HEK293 (cell line): ENCODE measurements at regions not wholly inside any gene's neighbourhood (a gene's known extent, or its start where the extent isn't known, plus 50 kb on each side); places are given as distances from the start of the nearest gene placed in this dataset.

Experiments used
- CTCF ChIA-PET: fragments of 350-600 bp; formaldehyde crosslinking; extraction: SDS; loops from one replicate; lab custom pipeline; 2021; ENCODE audit warnings: antibody characterized with exemption; lab: Yijun Ruan, JAX
- POLR2A ChIA-PET: fragments of 300-600 bp; formaldehyde crosslinking; extraction: SDS; loops from one replicate; lab custom pipeline; 2020; ENCODE audit warnings: antibody characterized with exemption, inconsistent platforms; lab: Yijun Ruan, JAX
- H3K27ac ChIP-seq: fragments of 200-500 bp; sonication (Bioruptor generic); 2 replicates; pipeline ENCODE4 v1.5.1; 2014; ENCODE audit warnings: low read depth, low read length, control low read depth, inconsistent platforms; ENCODE audit errors: extremely low read depth
- H3K36me3 ChIP-seq, 2 experiments: fragments of 200-500 bp in 1 of 2; sonication (Bioruptor generic) in 1 of 2; 1 replicate in 1 of 2; 2 replicates in 1 of 2; pipeline ENCODE4 v1.5.1; 2014 to 2017; ENCODE audit warnings: inconsistent platforms in 2 of 2, low read length in 2 of 2; ENCODE audit not compliant: control insufficient read depth in 2 of 2, insufficient read depth in 1 of 2
- H3K4me1 ChIP-seq: fragments of 200-500 bp; sonication (Bioruptor generic); 2 replicates; pipeline ENCODE4 v1.5.1; 2014; ENCODE audit warnings: mild to moderate bottlenecking, low read length, inconsistent platforms; ENCODE audit not compliant: control insufficient read depth, insufficient read depth
- H3K4me3 ChIP-seq: 2 replicates; pipeline ENCODE4 v1.5.1; 2011; ENCODE audit warnings: low read depth, mild to moderate bottlenecking, control low read depth, low read length, moderate library complexity
- H3K9me3 ChIP-seq: fragments of 200-500 bp; sonication (Bioruptor generic); 2 replicates; pipeline ENCODE4 v1.5.1; 2014; ENCODE audit warnings: low read depth, low read length, inconsistent platforms; ENCODE audit not compliant: control insufficient read depth, insufficient read depth
- BCL11B ChIP-seq: fragments of 450-650 bp; formaldehyde crosslinking; IDR thresholded peaks from 2 replicates; pipeline ENCODE4 v1.5.1; 2016; ENCODE audit warnings: low read depth, missing biosample characterization, missing genetic modification characterization
- FEZF1 ChIP-seq: fragments of 450-650 bp; formaldehyde crosslinking; IDR thresholded peaks from 2 replicates; pipeline ENCODE4 v1.5.1; 2016; ENCODE audit warnings: missing biosample characterization, missing genetic modification characterization
- GFI1B ChIP-seq: fragments of 450-650 bp; formaldehyde crosslinking; IDR thresholded peaks from 2 replicates; pipeline ENCODE4 v1.5.1; 2016; ENCODE audit warnings: missing biosample characterization, missing genetic modification characterization
- KLF1 ChIP-seq: fragments of 450-650 bp; formaldehyde crosslinking; IDR thresholded peaks from 2 replicates; pipeline ENCODE4 v1.5.1; 2016; ENCODE audit warnings: missing biosample characterization, missing genetic modification characterization
- OVOL3 ChIP-seq: fragments of 450-650 bp; formaldehyde crosslinking; IDR thresholded peaks from 2 replicates; pipeline ENCODE4 v1.5.1; 2016; ENCODE audit warnings: missing biosample characterization, missing genetic modification characterization
- WT1 ChIP-seq: fragments of 450-650 bp; formaldehyde crosslinking; IDR thresholded peaks from 2 replicates; pipeline ENCODE4 v1.5.1; 2016; ENCODE audit warnings: missing biosample characterization, missing genetic modification characterization
- ZBTB8A ChIP-seq: fragments of 450-650 bp; formaldehyde crosslinking; IDR thresholded peaks from 2 replicates; pipeline ENCODE4 v1.5.1; 2016; ENCODE audit warnings: missing biosample characterization, missing genetic modification characterization
- ZFP3 ChIP-seq: fragments of 450-650 bp; formaldehyde crosslinking; IDR thresholded peaks from 2 replicates; pipeline ENCODE4 v1.5.1; 2016; ENCODE audit warnings: low read depth, missing biosample characterization, missing genetic modification characterization
- ZNF121 ChIP-seq: fragments of 450-650 bp; formaldehyde crosslinking; IDR thresholded peaks from 2 replicates; pipeline ENCODE4 v1.5.1; 2016; ENCODE audit warnings: missing biosample characterization, missing genetic modification characterization
- ZNF174 ChIP-seq: fragments of 450-650 bp; formaldehyde crosslinking; IDR thresholded peaks from 2 replicates; pipeline ENCODE4 v1.5.0; 2017; ENCODE audit warnings: missing biosample characterization, mild to moderate bottlenecking, missing genetic modification characterization
- ZNF223 ChIP-seq: fragments of 450-650 bp; formaldehyde crosslinking; IDR thresholded peaks from 2 replicates; pipeline ENCODE4 v1.5.1; 2016; ENCODE audit warnings: missing biosample characterization, missing genetic modification characterization
- ZNF239 ChIP-seq: fragments of 450-650 bp; formaldehyde crosslinking; IDR thresholded peaks from 2 replicates; pipeline ENCODE4 v1.5.1; 2016; ENCODE audit warnings: missing biosample characterization, missing genetic modification characterization
- ZNF391 ChIP-seq: fragments of 450-650 bp; formaldehyde crosslinking; IDR thresholded peaks from 2 replicates; pipeline ENCODE4 v1.5.1; 2016; ENCODE audit warnings: low read depth, missing biosample characterization, missing genetic modification characterization, borderline replicate concordance
- ZNF433 ChIP-seq: fragments of 450-650 bp; formaldehyde crosslinking; IDR thresholded peaks from 2 replicates; pipeline ENCODE4 v1.5.1; 2016; ENCODE audit warnings: missing biosample characterization, missing genetic modification characterization, low read depth
- ZNF600 ChIP-seq: fragments of 450-650 bp; formaldehyde crosslinking; IDR thresholded peaks from 2 replicates; pipeline ENCODE4 v1.5.1; 2016; ENCODE audit warnings: missing biosample characterization, missing genetic modification characterization
- ZNF610 ChIP-seq: fragments of 450-650 bp; formaldehyde crosslinking; IDR thresholded peaks from 2 replicates; pipeline ENCODE4 v1.5.1; 2016; ENCODE audit warnings: missing biosample characterization, missing genetic modification characterization, borderline replicate concordance
- ZNF621 ChIP-seq: fragments of 450-650 bp; formaldehyde crosslinking; IDR thresholded peaks from 2 replicates; pipeline ENCODE4 v1.5.1; 2017; ENCODE audit warnings: missing biosample characterization, missing genetic modification characterization
- ZNF747 ChIP-seq: fragments of 450-650 bp; formaldehyde crosslinking; IDR thresholded peaks from 2 replicates; pipeline ENCODE4 v1.5.1; 2016; ENCODE audit warnings: missing biosample characterization, missing genetic modification characterization
- ZNF792 ChIP-seq: fragments of 450-650 bp; formaldehyde crosslinking; IDR thresholded peaks from 2 replicates; pipeline ENCODE4 v1.5.1; 2016; ENCODE audit warnings: missing biosample characterization, missing genetic modification characterization
- ZSCAN23 ChIP-seq: fragments of 450-650 bp; formaldehyde crosslinking; IDR thresholded peaks from 2 replicates; pipeline ENCODE4 v1.5.1; 2016; ENCODE audit warnings: missing biosample characterization, missing genetic modification characterization
- TF ChIP-seq, protein P1 (sequence below): fragments of 450-650 bp; formaldehyde crosslinking; IDR thresholded peaks from 2 replicates; pipeline ENCODE4 v1.5.1; 2016; ENCODE audit warnings: missing biosample characterization, missing genetic modification characterization
- TF ChIP-seq, protein P2 (sequence below): fragments of 450-650 bp; formaldehyde crosslinking; IDR thresholded peaks from 2 replicates; pipeline ENCODE4 v1.5.1; 2016; ENCODE audit warnings: missing biosample characterization, missing genetic modification characterization
- TF ChIP-seq, protein P3 (sequence below): fragments of 450-650 bp; formaldehyde crosslinking; IDR thresholded peaks from 2 replicates; pipeline ENCODE4; 2016; ENCODE audit warnings: missing biosample characterization, missing genetic modification characterization

DNA sequence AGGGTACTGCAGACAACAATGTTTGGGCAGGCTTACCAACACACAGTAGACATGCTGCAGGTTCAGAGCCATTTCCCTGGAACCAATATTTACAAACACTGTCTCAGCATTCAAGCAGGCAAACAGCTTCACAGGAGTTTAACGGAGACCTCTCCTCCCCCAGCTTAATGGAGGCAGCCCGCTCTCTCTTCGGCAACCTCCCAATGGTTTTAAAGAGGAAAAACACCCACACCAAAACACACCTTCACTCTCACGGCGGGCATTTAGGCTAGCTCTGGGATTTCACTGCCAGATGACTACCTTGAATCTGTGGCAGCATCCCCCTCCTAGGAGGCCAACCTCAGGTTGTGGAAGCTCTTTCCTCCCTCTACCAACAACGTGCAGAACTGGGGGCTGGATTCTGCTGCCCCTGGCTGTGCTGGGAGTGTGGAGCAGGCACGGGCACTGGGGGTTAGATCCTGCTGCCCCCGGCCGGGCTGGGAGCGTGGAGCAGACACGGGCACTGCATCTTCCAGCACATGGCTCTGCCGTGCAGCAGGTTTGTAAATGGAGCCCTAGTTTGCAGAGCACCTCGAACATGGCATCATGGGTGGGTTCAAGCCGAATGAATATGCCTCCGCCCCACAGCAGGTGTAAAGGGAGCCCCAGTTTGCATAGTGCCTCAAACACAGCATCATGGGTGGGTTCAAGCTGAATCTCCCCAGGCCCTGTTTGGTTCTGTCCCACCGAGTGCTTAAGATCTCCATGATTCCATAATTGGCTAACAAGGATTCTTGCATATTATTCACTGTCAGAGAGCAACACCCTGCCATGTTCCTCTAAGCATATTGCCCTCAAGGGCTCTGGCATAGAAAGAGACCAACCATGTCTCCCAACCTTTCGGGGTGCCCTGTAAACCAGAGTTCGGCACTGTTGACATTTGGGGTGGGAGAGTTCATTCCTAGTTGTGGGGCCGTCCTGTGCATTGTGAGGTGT, 86.4 kb downstream of the RBFOX3 start:
- no peaks in the 10 kb centered on the region for H3K4me1 ChIP-seq
- no peak overlapping the region for H3K27ac ChIP-seq
- no peaks in the 10 kb centered on the region for H3K9me3 ChIP-seq
- TF ChIP-seq ZNF223 (tag by site-specific recombination) (no peak), ZNF792 (tag by site-specific recombination) (no peak), ZNF621 (tag by site-specific recombination) (no peak), ZNF747 (no peak), ZNF174 (tag by site-specific recombination) (no peak), ZBTB8A (tag by site-specific recombination) (no peak), ZNF610 (tag by site-specific recombination) (no peak), KLF1 (tag by site-specific recombination) (no peak)
- TF ChIP-seq, protein P1, sequence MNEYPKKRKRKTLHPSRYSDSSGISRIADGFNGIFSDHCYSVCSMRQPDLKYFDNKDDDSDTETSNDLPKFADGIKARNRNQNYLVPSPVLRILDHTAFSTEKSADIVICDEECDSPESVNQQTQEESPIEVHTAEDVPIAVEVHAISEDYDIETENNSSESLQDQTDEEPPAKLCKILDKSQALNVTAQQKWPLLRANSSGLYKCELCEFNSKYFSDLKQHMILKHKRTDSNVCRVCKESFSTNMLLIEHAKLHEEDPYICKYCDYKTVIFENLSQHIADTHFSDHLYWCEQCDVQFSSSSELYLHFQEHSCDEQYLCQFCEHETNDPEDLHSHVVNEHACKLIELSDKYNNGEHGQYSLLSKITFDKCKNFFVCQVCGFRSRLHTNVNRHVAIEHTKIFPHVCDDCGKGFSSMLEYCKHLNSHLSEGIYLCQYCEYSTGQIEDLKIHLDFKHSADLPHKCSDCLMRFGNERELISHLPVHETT, result no peak
- TF ChIP-seq, protein P2, sequence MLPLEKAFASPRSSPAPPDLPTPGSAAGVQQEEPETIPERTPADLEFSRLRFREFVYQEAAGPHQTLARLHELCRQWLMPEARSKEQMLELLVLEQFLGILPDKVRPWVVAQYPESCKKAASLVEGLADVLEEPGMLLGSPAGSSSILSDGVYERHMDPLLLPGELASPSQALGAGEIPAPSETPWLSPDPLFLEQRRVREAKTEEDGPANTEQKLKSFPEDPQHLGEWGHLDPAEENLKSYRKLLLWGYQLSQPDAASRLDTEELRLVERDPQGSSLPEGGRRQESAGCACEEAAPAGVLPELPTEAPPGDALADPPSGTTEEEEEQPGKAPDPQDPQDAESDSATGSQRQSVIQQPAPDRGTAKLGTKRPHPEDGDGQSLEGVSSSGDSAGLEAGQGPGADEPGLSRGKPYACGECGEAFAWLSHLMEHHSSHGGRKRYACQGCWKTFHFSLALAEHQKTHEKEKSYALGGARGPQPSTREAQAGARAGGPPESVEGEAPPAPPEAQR (tag by site-specific recombination), result no peak
- no peak overlapping the region for H3K4me3 ChIP-seq
- CTCF ChIA-PET, result interaction anchor here (0.5 to 0.9 kb wide), 2 partner anchors 55 to 418 kb away, joined by 3 to 4 read pairs; no protein-coding TSS in a partner anchor
- H3K36me3 ChIP-seq, result no peaks in the 10 kb centered on the region
- POLR2A ChIA-PET, result no interaction called here

DNA sequence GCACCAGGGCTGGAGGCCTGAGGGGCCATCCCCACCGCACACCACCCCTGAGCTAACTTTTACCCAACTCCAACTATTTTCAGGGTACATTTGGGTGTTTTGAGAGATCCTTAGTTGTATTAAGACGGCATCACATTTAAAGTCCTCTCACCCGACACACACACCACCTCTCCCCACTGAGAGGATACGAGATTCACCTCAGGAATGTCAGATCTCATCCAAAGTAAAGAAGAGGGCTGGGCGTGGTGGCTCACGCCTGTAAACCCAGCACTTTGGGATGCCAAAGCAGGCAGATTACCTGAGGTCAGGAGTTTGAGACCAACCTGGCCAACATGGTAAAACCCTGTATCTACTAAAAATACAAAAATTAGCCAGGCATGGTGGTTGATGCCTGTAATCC, 88.4 kb downstream of the RBFOX3 start:
- no peak overlapping the region for H3K4me3 ChIP-seq
- H3K4me1 ChIP-seq, result no peaks in the 10 kb centered on the region
- POLR2A ChIA-PET, result no interaction called here
- H3K9me3 ChIP-seq, result no peaks in the 10 kb centered on the region
- CTCF ChIA-PET, result no interaction called here
- H3K27ac ChIP-seq, result no peak overlapping the region
- no peaks in the 10 kb centered on the region for H3K36me3 ChIP-seq
- TF ChIP-seq BCL11B (no peak), GFI1B (tag by site-specific recombination) (no peak), ZNF391 (tag by site-specific recombination) (no peak), ZSCAN23 (tag by site-specific recombination) (no peak), WT1 (tag by site-specific recombination) (no peak), ZNF433 (tag by site-specific recombination) (no peak), OVOL3 (no peak), ZNF239 (tag by site-specific recombination) (no peak), ZFP3 (tag by site-specific recombination) (no peak), ZNF121 (tag by site-specific recombination) (no peak), FEZF1 (no peak), ZNF600 (tag by site-specific recombination) (no peak)
- TF ChIP-seq, protein P3, sequence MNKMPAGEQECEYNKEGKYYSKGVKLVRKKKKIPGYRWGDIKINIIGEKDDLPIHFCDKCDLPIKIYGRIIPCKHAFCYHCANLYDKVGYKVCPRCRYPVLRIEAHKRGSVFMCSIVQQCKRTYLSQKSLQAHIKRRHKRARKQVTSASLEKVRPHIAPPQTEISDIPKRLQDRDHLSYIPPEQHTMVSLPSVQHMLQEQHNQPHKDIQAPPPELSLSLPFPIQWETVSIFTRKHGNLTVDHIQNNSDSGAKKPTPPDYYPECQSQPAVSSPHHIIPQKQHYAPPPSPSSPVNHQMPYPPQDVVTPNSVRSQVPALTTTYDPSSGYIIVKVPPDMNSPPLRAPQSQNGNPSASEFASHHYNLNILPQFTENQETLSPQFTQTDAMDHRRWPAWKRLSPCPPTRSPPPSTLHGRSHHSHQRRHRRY (tag by site-specific recombination), result no peak
- TF ChIP-seq, all 188 proteins: peak for 0
